GM19023 (cell line): ENCODE measurements at regions not wholly inside any gene's neighbourhood (a gene's known extent, or its start where the extent isn't known, plus 50 kb on each side); places are given as distances from the start of the nearest gene placed in this dataset.
"Not testable (repeated sequence)": the region's sequence is repeated elsewhere in the genome, so short reads cannot be mapped to it uniquely, and the experiment has no call there.

Experiments
- ATAC-seq: cut with Tn5 transposase; IDR thresholded peaks from one replicate; pipeline ENCODE4 v1.9.1; 2021; ENCODE audit warnings: mild to moderate bottlenecking, moderate library complexity; ENCODE audit not compliant: unreplicated experiment

DNA sequence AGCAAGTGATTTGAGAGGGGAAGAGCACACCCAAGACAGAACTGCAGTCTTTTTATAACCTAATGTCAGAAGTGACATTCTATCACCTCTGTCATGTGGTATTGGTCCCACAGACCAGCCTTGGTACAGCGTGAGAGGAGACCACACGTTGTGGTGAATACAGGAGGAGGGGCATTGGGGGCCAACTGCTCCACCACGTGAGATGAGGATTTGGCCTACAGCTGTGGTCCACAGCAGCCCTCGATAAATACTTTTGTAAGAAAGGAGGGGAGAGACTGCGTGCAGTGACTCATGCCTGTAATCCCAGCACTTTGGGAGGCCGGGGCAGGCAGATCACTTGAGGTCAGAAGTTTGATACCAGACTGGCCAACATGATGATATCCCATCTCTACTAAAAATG, 243.1 kb downstream of the FGFR2 start:
- ATAC-seq, result no peak

DNA sequence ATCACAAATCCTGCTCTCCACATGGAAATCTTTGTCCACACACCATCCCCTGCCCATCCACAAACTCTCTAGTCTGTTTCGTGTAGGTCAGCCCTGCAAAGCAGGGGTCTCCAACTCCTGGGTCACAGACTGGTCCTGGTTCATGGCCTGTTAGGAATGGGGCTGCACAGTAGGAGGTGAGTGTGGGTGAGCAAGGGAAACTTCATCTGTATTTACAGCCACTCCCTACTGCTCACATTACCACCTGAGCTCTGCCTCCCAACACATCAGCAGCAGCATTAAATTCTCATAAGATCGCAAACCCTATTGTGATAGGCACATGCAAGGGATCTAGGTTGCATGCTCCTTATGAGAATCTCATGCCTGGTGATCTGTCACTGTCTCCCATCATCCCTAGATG, 242.1 kb downstream of the FGFR2 start:
- ATAC-seq, result no peak

DNA sequence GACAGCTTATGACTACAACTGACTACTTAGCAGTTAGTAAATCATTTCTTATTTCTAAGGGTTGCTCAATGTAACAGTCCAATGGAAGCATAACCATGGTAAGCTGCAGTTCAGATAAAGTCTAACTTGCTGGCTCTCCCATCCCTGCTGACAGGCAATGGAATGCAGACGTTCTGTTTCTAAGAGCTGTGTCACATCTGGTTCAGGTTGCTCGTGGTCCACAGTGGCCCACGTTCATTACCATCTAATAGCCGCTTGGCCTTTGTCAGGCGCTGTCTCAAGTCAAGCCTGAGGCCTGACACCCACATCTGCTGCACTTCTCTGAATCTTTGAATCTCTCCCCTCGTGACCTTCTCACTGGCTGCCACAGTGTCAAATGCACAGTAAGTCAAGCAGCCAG, 240.8 kb downstream of the FGFR2 start:
- no peak for ATAC-seq

DNA sequence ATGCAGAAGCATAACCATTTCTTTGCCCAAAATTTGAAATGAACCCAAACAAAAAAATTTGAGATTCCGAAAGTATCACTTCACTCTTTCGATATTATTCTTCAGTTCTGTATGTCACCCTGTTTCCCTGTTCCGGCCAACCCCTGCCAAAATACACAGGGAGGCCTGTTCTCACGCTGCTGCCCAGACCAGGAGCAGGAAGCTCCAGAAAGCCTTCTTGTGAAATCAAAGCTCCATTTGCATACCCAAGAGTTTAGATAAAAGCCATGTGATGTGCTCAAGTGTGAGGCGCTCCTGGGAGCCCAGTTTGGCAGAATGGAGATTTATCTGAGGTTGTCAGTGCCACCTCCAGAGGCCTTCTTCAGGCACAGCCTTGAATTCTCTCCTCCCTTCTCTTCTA, 236.2 kb downstream of the FGFR2 start:
- no peak for ATAC-seq

DNA sequence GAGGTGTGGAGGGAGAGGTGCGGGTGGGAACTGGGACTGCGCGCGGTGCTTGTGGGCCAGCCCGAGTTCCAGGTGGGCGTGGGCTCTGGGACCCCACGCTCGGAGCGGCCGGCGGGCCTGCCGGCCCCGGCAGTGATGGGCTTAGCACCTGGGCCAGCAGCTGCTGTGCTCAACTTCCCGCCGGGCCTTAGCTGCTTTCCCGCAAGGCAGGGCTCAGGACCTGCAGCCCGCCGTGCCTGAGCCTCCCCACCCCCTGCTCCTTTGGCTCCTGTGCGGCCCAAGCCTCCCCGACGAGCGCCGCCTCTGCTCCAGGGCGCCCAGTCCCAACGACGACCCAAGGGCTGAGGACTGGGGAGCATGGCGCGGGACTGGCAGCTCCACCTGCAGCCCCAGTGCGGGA, 232.7 kb downstream of the FGFR2 start:
- no peak for ATAC-seq

DNA sequence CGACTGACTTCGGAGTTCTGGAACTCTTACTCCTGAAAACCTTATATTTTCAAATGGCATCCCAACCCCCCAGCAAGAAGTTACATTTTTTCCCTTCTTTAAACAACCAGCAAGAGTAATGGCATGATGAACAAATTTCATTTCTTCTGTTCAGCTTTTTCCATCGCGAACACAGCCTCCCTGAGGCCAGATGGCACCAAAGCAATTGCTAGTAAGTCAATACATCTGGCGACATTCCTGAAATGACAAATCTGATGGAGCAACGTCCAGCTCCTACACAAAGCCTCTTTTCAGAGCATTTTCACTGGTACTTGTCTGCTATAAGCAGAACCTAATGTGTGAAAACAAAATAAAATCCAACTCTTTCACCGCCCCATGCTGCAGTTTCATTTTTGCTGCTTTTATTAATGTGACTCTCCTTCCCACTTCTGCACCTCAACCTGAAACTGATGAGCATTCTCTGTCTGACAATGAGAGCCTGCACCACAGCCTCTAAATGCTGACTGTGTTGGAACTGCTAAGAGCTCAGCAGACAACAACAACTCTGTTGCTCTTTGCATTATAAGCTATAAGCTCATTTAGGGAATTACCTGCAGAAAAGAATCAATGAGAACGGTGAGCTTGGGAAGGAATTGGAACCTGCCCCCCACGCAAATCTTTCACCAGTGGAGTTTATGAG, 229.8 kb downstream of the FGFR2 start:
- no peak for ATAC-seq

DNA sequence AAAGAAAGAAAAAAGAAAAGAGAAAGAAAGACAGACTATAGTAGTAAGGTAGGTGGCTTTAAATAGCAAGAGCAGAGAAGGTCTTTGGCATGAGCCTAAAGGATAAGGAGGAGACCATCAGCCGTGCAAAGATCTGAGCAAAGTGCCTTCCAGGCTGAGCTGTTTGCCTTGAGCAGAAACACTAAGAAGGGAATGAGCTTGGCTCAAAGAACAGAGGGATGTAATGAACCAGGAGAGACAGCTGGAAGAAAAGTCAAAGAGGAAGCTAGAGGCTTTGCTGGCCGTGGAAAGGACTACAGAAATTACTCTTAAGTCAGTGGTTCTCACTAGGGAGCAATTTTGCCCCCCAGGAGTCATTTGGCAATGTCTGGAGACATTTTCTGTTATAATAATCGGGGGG, 228.6 kb downstream of the FGFR2 start:
- no peak for ATAC-seq

DNA sequence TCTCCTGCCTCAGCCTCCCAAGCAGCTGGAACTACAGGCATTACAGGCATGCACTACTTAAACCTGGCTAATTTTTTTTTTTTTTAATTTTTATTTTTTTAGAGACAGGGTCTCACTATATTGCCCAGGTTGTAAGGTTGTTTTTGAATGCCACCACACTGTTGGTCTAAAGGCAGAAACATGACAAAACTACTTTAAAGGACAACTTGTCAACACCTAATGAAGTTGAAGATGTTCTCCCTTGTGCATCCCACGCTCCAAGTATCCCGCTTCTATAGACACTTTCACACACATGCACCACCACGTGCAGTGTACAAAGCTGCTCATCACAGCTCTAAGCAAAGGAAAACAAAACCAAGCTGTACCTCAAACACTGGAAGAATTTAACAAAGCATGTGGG, 226.4 kb downstream of the FGFR2 start:
- ATAC-seq, result no peak

DNA sequence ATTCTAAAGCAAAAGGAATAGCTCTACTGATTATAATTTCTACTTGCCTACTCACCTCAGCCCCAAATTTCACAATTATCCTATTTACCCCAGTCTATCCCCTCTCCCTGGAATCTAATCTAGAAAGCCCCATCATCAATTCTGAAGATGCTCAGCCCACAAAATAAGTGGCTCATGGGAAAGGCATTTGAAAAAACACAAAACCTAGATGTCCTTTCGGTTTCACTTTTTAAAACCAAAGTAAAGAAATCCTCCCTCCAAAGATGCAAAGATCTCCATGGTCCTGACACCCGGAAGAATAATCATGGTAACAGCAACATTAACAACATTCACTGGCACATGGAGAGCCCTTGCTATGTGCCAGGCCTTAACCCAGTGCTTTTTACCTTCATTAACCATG, 224.8 kb downstream of the FGFR2 start:
- no peak for ATAC-seq

DNA sequence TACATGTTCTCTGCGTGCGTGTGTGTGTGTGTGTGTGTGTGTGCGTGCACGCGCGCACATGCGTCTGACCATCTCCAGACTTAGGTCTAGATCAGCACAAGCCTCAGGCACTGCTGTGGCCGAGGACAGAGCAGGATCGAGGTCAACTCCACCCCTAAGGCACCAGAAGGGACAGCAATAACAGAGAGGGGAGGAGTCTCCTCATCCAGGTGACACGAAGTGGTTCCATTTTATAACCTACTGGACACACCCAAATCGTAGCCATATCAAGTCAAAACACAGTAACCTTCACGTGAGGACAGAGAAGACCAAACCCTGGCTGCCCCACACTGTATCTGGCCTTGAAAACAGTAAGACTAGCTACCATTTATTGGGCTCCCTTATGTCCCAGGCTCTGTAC, 224.1 kb downstream of the FGFR2 start:
- ATAC-seq, result no peak

DNA sequence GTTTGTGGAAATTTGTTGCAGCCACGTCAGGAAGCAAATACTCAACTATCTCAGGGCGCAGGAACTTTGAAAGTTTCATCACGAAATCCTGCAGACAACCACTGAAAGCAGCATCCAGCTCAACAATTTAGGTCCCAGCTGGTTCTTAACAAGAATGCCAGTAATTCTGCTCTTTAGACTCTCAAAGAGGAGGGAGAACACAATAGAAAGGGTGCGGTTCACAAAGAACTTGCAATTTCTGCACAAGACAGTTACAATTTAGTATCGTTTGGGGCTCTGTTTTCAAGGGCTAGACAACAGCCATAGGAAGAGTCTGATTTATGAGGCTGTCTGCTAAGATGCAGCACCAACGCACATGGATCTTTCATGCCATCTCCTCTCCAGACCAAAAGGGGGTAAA, 223.1 kb downstream of the FGFR2 start:
- ATAC-seq, result no peak

DNA sequence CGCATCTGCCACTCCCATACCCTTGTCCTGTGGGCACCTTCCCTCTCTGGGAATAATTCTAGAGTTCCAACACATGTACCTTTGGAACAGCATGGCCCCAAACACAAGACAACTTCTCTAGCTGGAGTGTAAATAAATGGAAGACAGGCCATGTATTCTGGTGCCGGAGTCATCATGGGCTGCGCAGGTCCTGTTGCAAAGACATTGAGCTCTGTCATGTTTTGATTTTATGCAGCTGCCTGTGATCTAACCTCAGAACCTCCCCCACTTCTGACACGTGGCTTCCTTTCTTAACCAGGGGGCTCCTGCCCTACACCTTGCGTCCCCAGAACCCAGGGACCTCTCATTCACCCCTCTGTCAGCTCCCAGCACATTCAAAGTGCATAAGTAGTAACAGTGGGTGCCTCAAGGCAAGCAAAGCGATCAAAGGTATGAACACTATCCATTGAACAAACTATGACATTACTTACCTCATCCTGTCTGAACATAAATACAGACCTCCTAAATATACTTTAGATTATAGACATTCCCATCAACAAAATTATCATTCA, 219.9 kb downstream of the FGFR2 start:
- ATAC-seq, result no peak

DNA sequence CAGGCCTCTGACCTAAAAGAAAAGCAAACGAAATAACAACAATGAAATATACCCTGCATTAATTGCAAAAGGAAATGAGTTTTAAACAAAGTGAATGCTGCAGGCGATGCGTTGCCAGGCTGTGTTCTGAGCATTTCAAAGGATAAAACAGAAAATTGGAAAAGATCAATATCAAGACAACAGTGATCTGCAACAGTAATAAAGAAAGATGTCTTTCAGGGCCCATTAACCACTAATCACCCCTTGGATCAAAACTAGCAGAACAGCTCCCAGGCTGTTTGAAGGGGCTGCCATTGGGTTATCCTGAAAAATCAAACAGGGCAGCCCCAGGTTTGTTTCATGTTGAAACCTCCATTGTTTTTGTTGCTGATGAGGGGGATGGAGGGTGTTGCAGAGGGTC, 219.2 kb downstream of the FGFR2 start:
- no peak for ATAC-seq

DNA sequence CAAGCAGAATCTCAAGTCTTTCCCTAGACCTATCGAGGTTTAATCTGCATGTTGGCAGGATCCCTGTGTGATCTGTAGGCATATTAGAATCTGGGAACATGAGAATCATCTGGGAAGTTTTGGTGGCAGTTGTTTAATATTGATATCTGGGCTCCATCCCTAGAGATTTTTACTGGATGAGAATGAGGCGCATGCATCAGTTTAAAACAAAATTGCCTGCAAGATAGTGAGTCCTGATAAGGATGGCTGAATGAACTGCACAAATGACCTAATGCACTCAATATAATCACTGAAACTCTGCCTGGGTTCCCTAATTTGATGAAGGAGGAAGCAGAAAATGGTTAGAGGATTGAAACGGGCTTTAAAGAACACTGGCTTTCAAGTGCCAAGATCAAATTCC, 218.0 kb downstream of the FGFR2 start:
- ATAC-seq, result no peak

DNA sequence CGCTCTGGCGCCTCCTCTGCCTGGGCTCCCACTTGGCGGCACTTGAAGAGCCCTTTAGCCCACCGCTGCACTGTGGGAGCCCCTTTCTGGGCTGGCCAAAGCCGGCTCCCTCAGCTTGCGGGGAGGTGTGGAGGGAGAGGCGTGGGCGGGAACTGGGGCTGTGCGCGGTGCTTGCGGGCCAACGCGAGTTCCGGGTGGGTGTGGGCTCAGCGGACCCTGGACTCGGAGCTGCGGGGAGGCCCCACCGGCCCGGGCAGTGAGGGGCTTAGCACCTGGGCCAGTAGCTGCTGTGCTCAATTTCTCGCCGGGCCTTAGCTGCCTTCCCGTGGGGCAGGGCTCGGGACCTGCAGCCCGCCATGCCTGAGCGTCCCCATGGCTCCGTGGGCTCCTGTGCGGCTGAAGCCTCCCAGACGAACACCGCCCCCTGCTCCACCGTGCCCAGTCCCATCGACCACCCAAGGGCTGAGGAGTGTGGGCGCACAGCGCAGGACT, 216.2 kb downstream of the FGFR2 start:
- ATAC-seq, result not testable (repeated sequence)

DNA sequence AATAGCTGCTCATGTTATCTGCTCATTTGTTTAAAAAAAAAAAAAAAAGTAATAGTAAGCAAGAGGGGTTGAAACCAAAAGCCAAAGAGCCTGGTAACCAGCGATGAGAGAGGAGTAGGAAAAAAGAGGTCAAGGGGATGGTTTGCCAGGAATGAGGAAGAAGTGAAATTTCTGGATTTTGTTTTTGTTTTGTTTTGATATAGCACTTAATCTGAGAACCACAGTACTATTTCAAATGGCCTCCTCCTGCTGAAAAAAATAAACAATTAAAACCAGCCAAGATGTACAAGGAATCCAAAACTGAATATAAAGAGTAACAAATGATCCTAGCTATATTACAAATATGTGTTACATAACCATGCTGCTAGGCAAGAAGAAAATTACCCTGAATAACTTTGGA, 213.1 kb downstream of the FGFR2 start:
- no peak for ATAC-seq

DNA sequence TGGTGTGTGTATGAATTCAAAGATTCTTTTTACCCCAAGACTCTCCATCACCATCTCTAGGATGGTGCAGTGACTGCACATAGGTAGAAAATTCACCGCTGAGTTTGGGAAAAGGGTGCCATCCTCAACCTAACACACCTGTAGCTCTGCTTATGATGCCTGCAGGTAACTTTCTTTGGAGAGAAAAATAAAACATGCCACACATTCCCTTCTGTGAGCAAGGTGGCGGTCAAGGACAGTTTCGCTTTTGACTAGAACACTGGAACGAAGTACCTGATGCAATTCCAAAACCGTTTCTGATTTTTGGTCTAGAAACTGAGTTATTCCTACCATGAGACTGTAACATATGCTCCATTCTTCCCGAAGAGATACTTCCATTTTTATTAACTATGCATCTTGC, 205.6 kb downstream of the FGFR2 start:
- ATAC-seq, result no peak

DNA sequence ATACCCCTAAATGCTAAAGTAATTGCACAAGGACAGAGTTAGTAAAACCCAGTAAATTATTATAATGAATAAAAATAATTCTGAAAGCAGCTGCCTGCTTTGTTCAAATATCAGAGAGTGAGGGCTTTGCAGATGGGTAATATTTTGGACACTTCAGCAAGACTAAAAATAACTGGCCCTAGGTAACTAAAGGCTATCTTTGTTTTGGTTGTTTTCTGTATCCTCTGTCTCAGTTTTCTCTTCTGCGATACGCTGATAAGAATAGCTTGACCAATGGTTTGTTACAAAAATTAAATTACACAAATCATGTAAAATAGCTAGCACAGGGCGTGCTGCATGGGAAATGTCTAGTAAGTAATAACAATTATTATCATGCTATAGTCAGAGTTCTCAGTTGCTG, 204.7 kb downstream of the FGFR2 start:
- no peak for ATAC-seq

DNA sequence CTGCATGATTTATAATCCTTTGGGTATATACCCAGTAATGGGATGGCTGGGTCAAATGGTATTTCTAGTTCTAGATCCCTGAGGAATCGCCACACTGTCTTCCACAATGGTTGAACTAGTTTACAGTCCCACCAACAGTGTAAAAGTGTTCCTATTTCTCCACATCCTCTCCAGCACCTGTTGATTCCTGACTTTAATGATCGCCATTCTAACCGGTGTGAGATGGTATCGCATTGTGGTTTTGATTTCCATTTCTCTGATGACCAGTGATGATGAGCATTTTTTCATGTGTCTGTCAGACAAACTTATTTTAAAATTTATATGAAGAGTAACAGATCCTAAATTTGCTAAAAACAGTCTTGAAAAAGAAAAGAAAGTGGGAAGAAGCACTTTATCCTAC, 197.7 kb downstream of the FGFR2 start:
- not testable (repeated sequence) for ATAC-seq

DNA sequence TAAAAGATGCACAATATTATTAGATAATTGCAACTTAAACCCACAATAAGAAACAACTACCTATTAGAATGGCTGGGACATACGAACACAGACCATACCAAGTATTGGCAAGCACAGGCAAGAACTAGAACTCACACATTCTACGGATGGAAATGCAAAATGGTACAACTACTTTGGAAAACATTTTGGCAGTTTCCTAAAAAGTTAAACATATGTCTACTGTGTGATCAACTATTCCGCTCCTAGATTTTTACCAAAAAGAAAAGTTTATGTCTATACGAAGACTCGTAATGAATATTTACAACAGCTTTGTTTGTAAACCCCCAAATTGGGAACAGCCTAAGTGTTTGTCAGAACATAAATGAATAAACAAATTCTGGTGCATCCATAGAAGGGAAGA, 194.7 kb downstream of the FGFR2 start:
- no peak for ATAC-seq

DNA sequence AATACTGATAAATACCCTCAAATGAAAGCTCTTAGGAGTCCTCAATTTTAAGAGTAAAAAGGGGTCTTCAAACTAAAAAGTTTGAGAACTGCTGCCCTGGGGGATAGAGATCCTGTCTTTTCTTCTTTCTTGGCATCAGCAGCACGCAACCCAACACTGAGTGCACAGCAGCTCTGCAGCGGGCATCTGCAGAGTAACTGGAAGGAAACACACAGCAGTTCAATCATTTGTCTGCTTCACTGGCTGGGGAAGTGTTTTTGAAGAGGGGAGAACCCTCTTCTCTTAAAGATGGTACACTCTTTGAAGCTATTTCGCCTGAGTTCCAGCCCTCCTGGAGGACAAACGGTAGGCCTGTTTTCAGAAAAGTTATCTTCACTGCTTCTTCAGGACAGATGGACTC, 193.6 kb downstream of the FGFR2 start:
- ATAC-seq, result no peak

DNA sequence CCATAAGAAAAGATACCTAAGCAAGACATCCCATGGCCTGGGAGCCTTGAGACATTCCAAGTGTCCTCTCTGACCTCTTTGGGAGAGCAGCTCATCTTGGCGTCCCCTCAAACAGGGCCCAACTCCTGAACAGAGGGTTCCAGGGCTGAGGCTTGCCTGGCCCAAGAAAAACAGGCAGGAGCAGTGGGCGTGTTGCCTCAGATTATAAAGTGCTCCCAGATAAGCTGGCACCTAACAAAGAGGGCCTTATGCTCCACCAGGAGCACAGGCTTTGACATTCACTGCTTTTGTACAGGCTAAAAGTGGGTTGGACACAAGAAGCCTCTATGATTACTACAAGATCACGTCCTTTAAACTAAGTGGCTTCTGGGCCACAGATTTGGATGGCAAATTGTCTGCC, 193.1 kb downstream of the FGFR2 start:
- no peak for ATAC-seq

DNA sequence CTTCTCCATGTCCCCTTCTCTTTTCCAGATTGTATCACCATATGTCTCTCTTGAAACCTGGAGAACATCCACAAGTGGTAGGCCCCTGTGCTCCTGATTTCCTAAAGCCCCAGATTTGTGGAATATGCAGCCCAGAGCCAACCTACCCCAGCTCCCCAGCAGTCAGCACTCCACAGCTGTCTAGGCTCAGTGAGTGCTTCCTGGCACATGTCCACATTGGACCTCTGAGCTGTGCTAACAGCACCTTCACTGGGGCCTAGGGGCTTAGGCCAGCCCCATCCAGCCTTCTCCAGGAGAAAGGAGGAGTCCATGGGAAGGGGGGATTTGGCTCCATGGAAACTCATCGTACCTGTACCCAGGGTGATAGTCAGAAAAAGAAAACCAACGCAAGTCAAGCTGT, 192.7 kb downstream of the FGFR2 start:
- ATAC-seq, result no peak
